NAMALWA (cell line): ENCODE measurements at regions not wholly inside any gene's neighbourhood (a gene's known extent, or its start where the extent isn't known, plus 50 kb on each side); places are given as distances from the start of the nearest gene placed in this dataset.
A peak's percentile ranks its signal among the peaks of the same experiment; 100 is the strongest.

Source experiments
- DNase-seq: peaks from one replicate; pipeline ENCODE4 v3.0.0-alpha.2; 2015; ENCODE audit warnings: low spot score

DNA sequence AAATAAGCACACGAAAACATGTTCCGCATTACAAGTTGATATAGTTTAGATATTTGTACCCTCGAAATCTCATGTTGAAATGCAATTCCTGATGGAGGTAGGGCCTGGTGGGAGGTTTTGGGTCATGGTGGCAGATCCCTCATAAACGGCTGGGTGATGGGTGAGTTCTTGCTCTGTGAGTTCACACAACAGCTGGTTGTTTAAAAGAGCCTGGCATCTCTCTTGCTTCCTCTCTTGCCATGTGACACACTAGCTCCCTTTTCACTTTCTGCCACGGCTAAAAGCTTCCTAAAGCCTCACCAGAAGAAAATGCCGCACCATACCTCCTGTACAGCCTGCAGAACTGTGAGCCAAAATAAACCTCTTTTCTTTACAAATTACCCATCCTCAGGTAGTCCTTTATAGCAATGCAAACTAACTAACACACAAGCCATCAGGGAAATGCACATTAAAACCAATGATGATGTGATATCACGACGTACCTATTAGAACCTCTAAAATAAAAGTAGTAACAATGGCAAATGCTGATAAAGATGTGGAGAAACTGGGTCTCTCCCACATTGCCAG is 188.5 kb downstream of the ANAPC1 start:
- no peak for DNase-seq

DNA sequence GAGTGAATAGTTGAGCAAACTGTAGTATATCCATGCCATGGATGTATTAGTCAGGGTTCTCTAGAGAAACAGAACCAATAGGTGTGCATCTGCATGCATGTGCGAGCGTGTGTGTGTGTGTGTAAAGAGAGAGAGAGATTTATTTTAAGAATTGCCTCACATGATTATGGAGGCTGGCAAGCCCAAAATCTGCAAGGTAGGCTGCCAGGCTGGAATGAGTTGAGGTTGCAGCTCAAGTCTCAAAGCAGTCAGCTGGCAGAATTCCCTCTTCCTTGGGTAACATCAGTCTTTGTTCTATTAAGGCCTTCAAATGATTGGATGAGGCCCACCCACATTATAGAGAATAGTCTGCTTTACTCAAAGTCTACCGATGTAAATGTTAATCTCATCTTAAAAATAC is 187.8 kb downstream of the ANAPC1 start:
- DNase-seq = no peak

DNA sequence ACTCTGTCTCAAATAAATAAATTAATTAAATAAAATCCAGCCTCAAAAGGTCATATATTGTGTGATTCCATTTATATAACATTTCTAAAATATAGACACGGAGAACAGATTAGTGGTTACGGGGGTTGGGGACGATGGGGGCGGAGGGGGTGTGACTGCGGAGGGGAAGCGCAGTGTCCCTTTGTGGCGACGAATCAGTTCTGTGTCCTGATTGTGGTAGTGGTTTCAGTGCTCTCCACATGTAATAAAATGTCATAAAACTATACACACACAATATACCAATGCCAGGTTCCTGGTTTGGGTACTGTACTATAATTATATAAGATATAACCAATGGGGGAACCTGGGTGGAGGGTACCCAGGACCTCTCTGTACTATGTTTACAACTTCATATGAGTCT is 186.4 kb downstream of the ANAPC1 start:
- DNase-seq = no peak

DNA sequence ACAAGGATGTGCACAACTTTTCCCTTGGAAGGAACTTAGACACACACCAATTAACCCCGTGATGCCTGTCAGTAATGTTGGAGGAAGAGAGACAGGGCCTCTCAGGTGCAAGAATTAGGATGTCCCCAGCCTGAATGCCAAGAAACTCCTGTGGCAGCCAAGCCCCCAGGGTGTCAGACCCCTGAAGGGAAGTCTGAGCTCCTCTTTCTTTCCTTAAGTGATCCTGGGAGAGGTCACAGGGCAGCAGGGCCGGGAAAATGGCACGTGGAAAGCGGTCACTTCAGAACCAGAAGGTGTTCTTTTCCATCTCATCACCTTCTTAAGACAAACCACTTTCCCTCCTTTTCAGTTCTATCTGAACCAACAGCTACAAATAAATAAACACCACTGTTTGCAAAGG is 185.9 kb downstream of the ANAPC1 start:
- no peak for DNase-seq

DNA sequence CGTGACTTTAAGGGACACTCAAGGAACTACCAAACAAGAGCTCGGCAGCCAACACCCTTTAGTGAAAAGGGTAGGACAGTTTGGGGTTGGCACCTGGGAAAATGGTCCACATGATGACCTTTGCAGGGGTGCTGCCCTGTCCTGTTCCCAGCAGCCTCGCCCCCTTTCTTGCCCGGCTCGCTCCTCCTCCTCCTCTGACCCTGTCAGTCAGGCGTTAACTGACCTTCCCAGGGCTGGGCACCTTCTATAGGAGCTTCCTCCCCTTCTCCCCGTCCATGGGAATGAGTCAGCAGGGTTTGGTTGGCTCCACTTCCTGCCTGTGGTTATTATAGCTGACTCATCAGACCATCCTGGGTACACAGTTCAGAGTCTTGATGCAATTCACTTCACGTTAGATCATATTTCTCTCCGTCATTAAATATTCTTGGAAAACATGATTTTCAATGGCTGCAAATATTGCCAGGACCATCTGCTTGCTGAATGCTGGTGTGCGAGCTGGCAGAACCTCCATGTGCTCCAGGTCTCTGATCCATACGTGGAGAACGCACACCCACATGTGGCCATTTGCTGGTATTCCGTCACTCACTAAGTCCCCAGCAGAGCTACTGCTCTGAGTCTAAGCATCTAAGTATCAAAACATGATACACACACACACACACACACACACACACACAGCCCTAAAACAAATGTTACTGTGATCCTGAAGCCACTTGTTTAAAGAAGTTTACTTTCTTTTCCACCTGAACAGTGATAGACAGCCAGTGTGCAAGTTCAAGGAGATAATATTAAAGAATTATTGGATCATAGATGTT is 185.0 kb downstream of the ANAPC1 start:
- DNase-seq = peak; percentile 58

DNA sequence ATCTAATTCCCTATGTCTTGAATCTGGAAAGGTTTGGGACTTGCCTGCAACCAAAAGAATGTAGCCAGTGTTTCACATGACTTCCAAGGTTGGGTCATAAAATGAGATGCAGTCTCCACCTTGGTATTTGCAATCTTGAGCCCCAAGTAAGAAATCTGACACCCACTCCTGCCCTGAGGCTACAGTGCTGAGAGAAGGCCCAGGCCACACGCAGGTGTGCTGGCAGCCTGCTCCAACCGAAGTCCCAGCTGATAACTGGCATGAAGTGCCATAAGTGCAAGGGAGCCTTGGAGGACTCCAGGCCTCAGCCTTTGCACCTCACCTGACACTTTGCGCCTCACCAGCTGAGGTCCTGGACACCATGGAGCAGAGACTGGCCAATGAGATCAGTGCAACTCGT is 182.7 kb downstream of the ANAPC1 start:
- peak; percentile 17 for DNase-seq

DNA sequence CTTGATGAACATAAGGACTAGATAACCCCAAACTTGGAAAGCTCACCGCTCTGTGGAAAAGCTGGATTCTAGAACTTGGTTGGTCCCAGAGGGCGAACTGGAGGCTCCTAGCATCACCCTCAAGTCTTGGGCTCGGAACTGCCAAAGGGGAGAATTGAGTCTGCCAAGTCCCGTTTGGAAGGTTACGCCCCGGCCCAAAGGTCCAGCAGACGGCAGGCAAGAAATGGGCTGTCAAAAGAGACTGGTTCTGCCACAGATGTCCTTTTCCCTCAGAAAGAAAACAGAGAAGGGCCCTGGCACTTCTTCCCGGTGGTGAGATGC is 182.2 kb downstream of the ANAPC1 start:
- DNase-seq = no peak

DNA sequence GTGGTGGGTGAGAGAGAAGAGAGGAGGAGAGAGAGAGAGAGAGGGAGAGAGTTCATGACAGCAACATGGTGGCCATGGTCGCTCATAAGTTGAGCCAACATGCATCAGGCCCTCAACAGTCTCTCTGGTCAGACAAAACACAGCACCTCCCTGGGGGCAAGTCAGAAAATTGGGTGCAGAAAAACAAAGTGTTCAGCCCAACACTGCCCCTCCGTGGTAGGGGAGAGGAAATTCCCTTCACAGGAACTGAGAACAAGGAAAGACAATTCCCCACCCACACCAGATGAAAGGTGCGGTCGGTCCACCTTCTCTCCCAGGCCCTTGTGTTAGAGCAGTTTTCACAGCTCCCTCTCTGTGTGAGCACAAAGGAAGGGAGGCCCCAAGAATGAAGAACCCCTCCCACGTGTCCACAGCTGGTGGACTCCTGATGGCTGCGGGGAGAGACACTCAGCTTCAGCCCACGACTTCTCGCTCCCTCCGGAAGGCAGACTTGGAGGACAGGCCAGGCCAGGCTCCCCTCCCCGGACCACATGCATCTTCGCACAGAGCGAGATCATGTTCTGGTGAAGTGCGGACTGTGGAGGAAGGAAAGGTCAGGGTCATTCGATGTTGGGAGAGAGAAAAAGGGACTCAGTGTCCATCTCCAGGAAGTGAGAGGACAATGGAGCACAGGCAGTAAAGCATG is 181.7 kb downstream of the ANAPC1 start:
- peak; percentile 86 for DNase-seq

DNA sequence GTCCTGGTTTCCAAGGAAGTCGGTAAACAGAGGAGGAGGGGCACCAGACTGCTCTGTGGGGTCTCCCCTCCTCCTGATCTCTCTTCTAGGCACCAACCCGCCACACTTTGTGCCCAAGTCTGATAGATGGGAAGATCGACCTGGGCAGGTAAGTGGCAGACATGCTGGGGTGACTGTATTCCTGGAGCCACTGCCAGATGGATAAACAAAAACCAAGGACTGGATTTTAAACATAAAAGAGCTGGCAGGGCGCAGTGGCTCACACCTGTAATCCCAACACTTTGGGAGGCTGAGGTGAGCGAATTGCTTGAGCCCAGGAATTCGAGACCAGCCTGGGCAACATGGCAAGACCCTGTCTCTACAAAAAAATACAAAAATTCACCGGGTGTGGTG is 181.2 kb downstream of the ANAPC1 start:
- no peak for DNase-seq

DNA sequence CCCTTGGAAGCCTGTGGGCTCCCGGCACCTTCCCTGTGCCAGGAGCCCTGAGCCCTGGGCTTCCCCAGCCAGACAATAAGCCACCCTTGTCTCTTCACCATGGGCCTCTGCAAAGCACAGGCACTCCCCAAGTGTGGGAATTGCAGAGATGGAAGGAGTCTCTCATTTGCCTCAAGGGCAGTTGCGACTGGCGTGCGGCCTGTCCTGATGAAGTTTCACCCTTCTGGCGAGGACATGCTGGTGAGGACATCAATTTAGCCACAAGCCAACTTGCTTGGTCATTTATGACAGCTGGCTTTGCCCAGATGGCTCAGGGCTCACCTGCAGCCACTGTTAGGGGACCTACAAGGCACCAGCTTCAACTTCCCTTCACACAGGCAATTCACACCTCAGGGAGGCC is 180.2 kb downstream of the ANAPC1 start:
- peak; percentile 59 for DNase-seq

DNA sequence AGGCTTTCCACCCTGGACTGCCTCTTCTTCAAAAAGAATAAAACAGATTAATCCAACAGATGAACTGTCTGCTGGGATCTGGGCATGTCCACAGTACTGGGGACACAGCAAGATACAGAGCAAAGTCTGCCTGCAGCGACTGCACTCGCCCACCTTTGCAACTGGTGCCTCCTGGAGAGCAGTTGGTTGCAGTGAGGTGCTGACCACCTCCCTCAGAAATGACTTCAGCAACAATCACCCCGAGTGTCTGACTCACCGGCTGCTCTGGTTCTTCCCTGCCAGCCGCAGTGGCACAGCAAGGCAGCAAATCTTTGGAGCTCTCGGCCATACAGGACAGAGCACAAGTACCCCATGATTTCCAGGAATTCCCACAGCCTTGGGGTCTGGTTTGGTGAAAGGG is 179.7 kb downstream of the ANAPC1 start:
- DNase-seq = no peak

DNA sequence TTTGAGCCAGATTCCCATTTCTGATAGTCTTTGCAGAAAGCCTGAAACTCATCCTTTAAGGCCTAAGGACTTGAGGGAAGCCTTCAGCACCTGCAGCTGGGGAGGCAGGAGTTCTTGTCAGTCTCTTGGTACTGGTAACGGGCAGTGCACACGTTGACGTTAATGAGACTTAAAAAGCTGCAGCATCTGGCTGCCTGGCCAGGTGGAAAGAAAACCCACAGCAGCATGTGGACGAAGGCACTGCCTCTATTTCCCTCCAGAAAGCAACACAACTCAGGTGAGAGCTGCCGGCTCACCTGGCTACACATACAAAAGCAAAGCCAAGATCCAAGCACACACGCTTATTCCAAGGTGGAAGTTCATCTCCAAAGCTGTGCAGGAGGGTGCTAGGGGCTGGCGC is 178.8 kb downstream of the ANAPC1 start:
- DNase-seq = peak; percentile 94

DNA sequence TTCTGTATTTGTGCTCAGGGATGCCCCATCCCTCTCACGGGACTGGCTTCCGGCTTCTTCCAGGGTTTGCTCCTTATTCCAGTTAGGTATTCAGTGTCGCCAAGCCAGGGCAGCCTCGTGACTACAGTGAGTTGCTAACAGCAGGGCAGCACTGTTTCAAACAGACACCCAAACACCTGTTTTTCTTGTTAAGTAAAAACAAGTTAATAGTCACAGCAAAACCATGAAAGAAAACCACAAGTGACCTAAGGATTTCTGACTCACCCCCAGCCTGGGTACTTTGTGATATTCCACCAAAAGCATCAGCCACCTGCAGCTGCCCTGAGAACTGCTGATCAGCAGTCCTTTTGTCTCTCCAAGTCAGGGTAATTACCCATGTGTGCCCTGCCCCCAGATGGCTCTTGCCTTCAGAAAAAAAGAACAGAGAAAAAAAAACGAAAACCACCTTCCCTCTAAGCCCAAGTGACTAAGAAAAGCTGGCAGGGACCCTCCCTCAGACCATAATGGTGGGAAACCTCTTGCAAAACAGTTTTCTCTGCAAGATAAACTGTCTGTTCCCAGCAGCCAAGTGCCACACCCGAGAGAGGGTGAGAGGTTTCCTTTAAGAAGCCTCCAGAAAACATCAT is 178.2 kb downstream of the ANAPC1 start:
- peak; percentile 98 for DNase-seq

DNA sequence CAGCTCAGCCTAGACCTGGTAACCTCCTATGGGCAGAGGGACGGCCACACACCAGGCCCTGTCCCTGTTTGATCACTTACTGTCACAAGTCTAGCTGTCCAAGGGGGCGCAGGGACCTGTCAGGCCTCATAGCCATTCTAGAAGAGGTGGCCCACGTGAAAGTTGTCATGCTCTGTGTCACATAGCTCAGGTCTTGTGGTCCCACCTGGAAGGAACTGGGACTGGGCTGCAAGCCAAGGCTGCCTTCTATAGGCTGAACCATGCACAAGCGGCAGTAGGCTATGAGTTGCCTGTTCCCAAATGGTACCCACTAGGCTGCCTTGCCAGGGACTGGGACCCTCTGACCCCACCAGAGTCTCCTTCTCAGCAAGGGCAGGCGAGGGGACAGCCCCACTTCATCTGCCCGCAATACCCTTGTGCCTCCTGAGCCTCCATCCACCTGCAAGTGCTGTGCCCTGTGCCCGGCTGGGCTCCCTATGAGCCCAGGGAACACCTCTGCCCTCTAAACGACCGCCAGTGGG is 177.5 kb downstream of the ANAPC1 start:
- DNase-seq = peak; percentile 77

DNA sequence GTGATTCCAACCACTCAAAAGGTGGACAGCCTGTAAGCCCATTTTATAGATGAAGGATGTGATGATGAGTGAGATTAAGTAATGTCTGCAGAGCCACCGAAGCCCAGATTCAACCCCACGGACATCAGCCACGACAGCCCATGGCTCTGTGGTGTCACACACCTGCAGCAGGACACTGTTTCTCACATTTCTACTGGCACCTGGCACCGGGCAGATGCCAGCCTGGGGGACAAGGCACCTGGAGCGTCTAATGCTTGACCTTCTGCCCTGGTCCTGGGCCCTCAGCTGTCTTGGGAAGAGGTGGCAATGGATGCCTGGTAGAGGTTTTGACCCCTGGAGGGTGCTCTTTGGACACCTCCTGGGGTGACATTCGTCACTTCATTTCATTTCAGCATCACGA is 176.3 kb downstream of the ANAPC1 start:
- DNase-seq = peak; percentile 30

DNA sequence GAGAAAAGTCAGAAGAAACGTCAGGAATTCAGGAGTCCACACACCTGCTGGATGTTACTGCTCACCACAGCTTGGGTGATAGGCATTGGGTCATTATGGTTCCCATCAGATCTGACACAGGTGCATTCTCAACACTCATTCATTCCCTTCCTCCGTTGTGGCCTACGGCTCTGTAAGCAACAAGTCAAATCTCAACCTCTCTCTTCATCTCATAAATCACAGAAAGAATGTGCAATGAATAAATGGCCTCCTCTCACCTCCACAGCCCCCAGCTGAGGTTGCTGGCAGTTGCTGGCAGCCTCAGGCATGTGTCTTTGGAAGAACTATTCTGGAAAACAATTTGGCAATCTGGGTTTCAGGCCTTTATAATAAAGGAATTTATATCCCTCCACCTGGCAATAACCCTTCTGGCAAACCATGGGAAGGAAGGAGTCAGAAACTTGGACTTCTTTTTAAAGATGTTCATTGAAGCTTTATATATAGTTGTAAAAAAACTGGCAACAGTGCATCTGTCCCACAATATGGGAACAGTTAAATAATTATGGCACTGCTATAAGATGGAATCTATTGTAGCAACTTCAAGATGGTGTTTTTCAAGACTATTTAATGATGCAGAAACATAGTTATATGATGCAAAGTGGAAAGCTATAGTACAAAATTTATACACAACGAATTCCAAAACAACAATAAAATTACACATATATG is 175.4 kb downstream of the ANAPC1 start:
- DNase-seq = no peak

DNA sequence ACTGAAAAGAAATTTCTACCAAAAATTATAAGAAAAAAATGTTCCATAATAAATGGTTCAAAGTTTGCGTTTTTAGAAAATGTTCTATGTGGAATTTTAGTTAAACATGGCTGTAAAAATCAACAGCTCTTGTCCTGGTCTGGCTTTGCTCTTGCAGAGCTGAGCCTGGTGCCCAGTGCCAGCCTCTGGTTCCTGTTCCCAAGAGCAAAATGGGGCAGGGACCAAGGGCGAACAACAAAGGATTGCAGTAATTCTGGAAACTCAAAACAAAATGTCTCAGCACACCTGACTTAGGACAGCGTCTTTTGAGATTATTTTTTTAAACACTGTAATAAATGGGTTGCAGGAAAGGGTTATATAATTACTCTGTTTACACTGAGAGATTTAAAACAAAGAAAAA is 174.7 kb downstream of the ANAPC1 start:
- no peak for DNase-seq

DNA sequence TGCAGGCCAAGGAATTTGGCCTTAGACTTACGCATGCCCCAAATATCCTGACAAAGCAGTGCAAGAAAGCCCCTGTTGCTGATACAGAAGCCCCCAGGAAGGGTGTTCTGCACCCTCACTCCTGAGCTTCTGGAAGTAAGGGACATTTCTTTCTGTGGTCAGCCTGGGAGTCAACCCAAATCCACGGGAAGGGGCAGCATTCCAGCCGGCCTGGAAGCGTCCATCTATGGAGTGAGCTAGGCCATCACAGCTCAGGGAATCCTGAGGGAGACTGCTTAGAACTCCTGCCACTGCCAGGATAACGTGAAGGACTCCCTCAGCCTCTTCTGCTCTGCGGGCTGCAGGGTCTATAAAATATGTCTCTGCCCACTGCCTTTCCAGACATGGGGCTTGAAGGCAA is 173.9 kb downstream of the ANAPC1 start:
- DNase-seq = no peak

DNA sequence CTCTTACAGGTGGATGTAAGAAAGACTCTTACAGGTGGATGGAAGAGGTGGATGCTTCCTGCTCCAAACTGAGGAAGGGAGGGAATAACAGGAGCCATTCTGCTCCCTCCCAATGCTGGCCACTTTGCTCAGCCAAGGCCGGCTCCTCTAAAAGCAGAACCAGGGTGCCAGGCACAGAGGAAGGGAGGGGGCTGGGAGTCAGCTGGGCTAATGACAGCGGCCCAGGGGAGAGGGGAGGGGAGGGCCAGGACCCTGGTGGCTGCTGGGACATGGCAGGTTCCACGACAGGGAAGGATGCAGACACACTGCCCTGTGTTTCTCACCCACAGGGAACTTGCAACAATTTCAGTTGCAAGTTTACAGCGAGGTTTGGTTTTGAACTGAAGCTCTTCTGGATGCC is 173.4 kb downstream of the ANAPC1 start:
- DNase-seq = no peak

DNA sequence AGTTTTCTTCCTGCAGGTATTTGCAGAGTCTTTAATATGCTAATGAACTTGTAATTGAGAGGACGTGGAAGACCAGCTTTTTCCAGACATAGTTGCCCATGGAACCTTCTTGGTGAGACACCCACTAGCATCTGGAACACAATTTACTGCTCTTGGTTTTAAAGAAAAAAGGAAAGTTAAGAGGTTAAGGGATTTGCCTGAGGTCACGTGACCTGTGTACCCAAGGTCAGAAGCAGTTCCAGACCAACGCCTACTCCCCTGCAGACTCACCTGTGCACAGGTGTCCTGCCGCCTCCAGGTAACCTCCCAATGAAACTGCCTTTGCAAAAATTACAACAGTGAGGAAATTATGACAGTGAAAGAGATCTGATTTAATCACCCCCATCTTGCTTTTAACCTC is 172.7 kb downstream of the ANAPC1 start:
- DNase-seq = no peak

DNA sequence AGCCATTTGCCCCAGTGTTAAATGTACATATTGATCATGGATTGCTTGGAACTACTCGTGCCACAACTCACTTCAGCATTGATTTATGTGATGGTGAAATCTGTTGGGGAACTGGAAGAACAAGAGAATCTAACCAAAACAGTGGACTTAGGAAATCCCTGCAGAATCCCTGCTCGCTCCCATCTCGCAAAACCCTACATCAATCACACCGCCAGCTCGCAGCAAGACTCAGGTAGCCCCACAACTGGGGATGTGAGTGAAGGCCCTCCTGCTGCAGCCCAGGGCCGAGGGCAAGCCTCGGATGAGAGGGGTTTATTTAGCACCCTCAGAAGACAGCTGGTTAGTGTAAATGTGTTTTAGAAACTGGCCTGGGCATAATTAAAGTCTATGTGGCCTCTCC is 171.6 kb downstream of the ANAPC1 start:
- DNase-seq = no peak

DNA sequence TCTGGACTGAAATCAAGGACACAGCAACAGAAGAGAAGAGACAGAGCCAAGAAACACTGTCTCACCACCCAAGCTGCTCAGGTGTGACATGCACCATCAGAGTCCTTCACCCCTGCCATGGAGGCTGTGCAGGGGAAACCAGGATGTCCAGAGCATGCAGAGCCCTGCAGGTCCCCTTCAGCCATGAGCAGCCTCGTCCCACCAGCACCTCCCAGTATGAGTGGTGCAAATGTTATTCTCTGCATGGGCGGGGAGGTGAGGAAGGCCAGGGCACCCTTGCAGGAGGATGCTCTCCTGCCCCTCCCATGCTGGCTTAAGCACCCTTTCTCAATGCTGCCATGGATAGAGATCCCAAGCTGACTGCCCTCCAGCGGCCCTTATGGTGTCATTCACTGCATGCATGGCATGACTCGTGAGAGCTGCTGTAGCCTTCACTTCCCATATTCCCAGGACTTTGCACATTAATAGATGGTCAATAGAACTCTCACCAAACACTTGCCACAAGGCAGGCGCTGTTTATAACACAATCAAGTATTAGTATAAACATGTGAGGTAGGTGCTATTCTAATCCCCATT is 171.0 kb downstream of the ANAPC1 start:
- no peak for DNase-seq
